Naive thymus-derived CD4-positive, alpha-beta T cell (primary cell): ENCODE measurements at regions not wholly inside any gene's neighbourhood (a gene's known extent, or its start where the extent isn't known, plus 50 kb on each side); places are given as distances from the start of the nearest gene placed in this dataset.

Source experiments
- ATAC-seq: fragments of 150-1000 bp; cut with Tn5 transposase; 2 replicates; pipeline ENCODE4 v1.10.0; 2021; ENCODE audit warnings: mild to moderate bottlenecking, moderate library complexity
- CTCF ChIA-PET: fragments of 350-600 bp; sonication (Branson Sonifier 250); formaldehyde crosslinking; loops from one replicate; lab custom pipeline; 2021; ENCODE audit warnings: antibody characterized with exemption; lab: Charles Lee
- POLR2A ChIA-PET: fragments of 350-600 bp; sonication (Branson Sonifier 250); formaldehyde crosslinking; loops from one replicate; lab custom pipeline; 2021; ENCODE audit warnings: antibody characterized with exemption, inconsistent platforms; lab: Charles Lee
- DNase-seq, 9 donors: peaks; one replicate each; pipeline versions ENCODE4 v3.0.0 to v3.0.0-alpha.2; 2020 to 2022; ENCODE audit warnings: mixed read lengths in 1 of 9
- H3K27ac ChIP-seq: one replicate; pipeline ENCODE4 v1.7.0; 2013; ENCODE audit warnings: mild to moderate bottlenecking, low read depth, low read length, moderate library complexity
- H3K27me3 ChIP-seq, 2 donors: one replicate each; pipeline ENCODE4 v1.7.0; 2013; ENCODE audit warnings: low read length in 2 of 2, mild to moderate bottlenecking in 2 of 2, moderate library complexity in 2 of 2; ENCODE audit not compliant: control insufficient read depth in 2 of 2, insufficient read depth in 2 of 2
- H3K36me3 ChIP-seq, 3 experiments: 1 replicate in 2 of 3; 2 replicates in 1 of 3; pipeline ENCODE4 v1.7.0; 2013; ENCODE audit warnings: low read length in 3 of 3, mild to moderate bottlenecking in 3 of 3, moderate library complexity in 1 of 3; ENCODE audit not compliant: insufficient read depth in 3 of 3, control insufficient read depth in 2 of 3
- H3K4me1 ChIP-seq, 2 donors: one replicate each; pipeline ENCODE4 v1.7.0; 2013; ENCODE audit warnings: low read length in 2 of 2, mild to moderate bottlenecking in 2 of 2, moderate library complexity in 1 of 2; ENCODE audit not compliant: control insufficient read depth in 2 of 2, insufficient read depth in 2 of 2
- H3K4me3 ChIP-seq: 2 replicates; pipeline ENCODE4 v1.7.0; 2013; ENCODE audit warnings: mild to moderate bottlenecking, low read length
- H3K9me3 ChIP-seq, 3 experiments: 1 replicate in 2 of 3; 2 replicates in 1 of 3; pipeline ENCODE4 v1.7.0; 2013; ENCODE audit warnings: low read length in 3 of 3; ENCODE audit not compliant: control insufficient read depth in 2 of 3
- H3K27ac Mint-ChIP-seq, 9 donors: one replicate each; pipeline ENCODE4 v1.8.0; 2020 to 2022; ENCODE audit warnings: mixed read lengths in 9 of 9, mild to moderate bottlenecking in 8 of 9, moderate library complexity in 5 of 9, inconsistent platforms in 2 of 9
- H3K27me3 Mint-ChIP-seq, 5 donors: one replicate each; pipeline ENCODE4 v1.8.0; 2021 to 2022; ENCODE audit warnings: mixed read lengths in 5 of 5, mild to moderate bottlenecking in 1 of 5
- H3K36me3 Mint-ChIP-seq, 5 donors: one replicate each; pipeline ENCODE4 v1.8.0; 2020 to 2022; ENCODE audit warnings: mixed read lengths in 5 of 5, mild to moderate bottlenecking in 3 of 5, inconsistent platforms in 1 of 5
- H3K4me1 Mint-ChIP-seq, 7 donors: one replicate each; pipeline ENCODE4 v1.8.0; 2020 to 2022; ENCODE audit warnings: mixed read lengths in 7 of 7, mild to moderate bottlenecking in 3 of 7, inconsistent platforms in 1 of 7
- H3K4me3 Mint-ChIP-seq, 10 donors: one replicate each; pipeline ENCODE4 v1.8.0; 2020 to 2022; ENCODE audit warnings: mild to moderate bottlenecking in 10 of 10, mixed read lengths in 10 of 10, moderate library complexity in 6 of 10, inconsistent platforms in 2 of 10
- H3K9me3 Mint-ChIP-seq, 11 donors: one replicate each; pipeline ENCODE4 v1.8.0; 2020 to 2022; ENCODE audit warnings: mixed read lengths in 11 of 11, mild to moderate bottlenecking in 4 of 11, inconsistent platforms in 1 of 11, moderate library complexity in 1 of 11
- intact Hi-C, 2 donors: fragments of 100-400 bp; cut with micrococcal nuclease; formaldehyde crosslinking; loops; one replicate each; pipeline ENCODE4 v1.15.1; 2023

- H3K27me3 Mint-ChIP-seq, result no peaks in the 10 kb centered on the region
- H3K4me1 Mint-ChIP-seq, result no peaks in the 10 kb centered on the region
- no peak for DNase-seq
- no peak overlapping the region for H3K27ac ChIP-seq
- H3K27me3 ChIP-seq, result no peaks in the 10 kb centered on the region
- H3K36me3 Mint-ChIP-seq, result no peaks in the 10 kb centered on the region
- H3K4me3 ChIP-seq, result no peak overlapping the region
- no peak overlapping the region for H3K27ac Mint-ChIP-seq
- ChIA-PET CTCF (no interaction called here), POLR2A (no interaction called here)
- ATAC-seq, result no peak
- H3K4me3 Mint-ChIP-seq, result no peak overlapping the region
- no peaks in the 10 kb centered on the region for H3K9me3 ChIP-seq
- no peaks in the 10 kb centered on the region for H3K4me1 ChIP-seq
- H3K9me3 Mint-ChIP-seq, result peaks cover 0 to 54% (median 5%) of the 10 kb centered on the region in 11 donors
- intact Hi-C loops, result no loop called here
- H3K36me3 ChIP-seq, result no peaks in the 10 kb centered on the region
Measured at GRCh38 chr2:51258301-51258700, 226.4 kb upstream of the NRXN1 start.

- H3K36me3 Mint-ChIP-seq, result no peaks in the 10 kb centered on the region
- H3K4me1 Mint-ChIP-seq, result no peaks in the 10 kb centered on the region
- H3K27me3 Mint-ChIP-seq, result no peaks in the 10 kb centered on the region
- H3K9me3 ChIP-seq, result no peaks in the 10 kb centered on the region
- H3K36me3 ChIP-seq, result no peaks in the 10 kb centered on the region
- ChIA-PET CTCF (no interaction called here), POLR2A (no interaction called here)
- peaks cover 0 to 55% (median 4%) of the 10 kb centered on the region in 11 donors for H3K9me3 Mint-ChIP-seq
- H3K4me3 ChIP-seq, result no peak overlapping the region
- no peaks in the 10 kb centered on the region for H3K4me1 ChIP-seq
- H3K27ac Mint-ChIP-seq, result no peak overlapping the region
- no peak overlapping the region for H3K27ac ChIP-seq
- H3K27me3 ChIP-seq, result no peaks in the 10 kb centered on the region
- DNase-seq, result no peak
- no peak for ATAC-seq
- intact Hi-C loops, result no loop called here
- H3K4me3 Mint-ChIP-seq, result no peak overlapping the region
Measured at GRCh38 chr2:51256736-51257135, 224.8 kb upstream of the NRXN1 start.

- peaks cover 3 to 24% (median 5%) of the 10 kb centered on the region in 11 donors for H3K9me3 Mint-ChIP-seq
- ChIA-PET CTCF (interaction anchor here (0.6 kb wide), 1 partner anchor 45 kb away, joined by 3 read pairs; no protein-coding TSS in a partner anchor), POLR2A (no interaction called here)
- no peak overlapping the region for H3K4me3 Mint-ChIP-seq
- no peaks in the 10 kb centered on the region for H3K27me3 Mint-ChIP-seq
- no peak for DNase-seq
- H3K27ac Mint-ChIP-seq, result no peak overlapping the region
- no peaks in the 10 kb centered on the region for H3K36me3 Mint-ChIP-seq
- H3K4me1 ChIP-seq, result no peaks in the 10 kb centered on the region
- H3K4me3 ChIP-seq, result no peak overlapping the region
- H3K36me3 ChIP-seq, result no peaks in the 10 kb centered on the region
- H3K4me1 Mint-ChIP-seq, result no peaks in the 10 kb centered on the region
- intact Hi-C loops, result no loop called here
- no peaks in the 10 kb centered on the region for H3K27me3 ChIP-seq
- H3K27ac ChIP-seq, result no peak overlapping the region
- ATAC-seq, result no peak
- H3K9me3 ChIP-seq, result peaks cover 0 to 5% (median 0%) of the 10 kb centered on the region in 3 experiments
Measured at GRCh38 chr2:51251356-51251755, 219.4 kb upstream of the NRXN1 start.

- Histone ChIP-seq H3K27me3 (no peaks in the 10 kb centered on the region), H3K4me1 (no peaks in the 10 kb centered on the region), H3K27ac (no peak overlapping the region), H3K4me3 (no peak overlapping the region), H3K36me3 (no peaks in the 10 kb centered on the region), H3K9me3 (peaks cover 0 to 5% (median 0%) of the 10 kb centered on the region in 3 experiments)
- Mint-ChIP-seq H3K4me1 (no peaks in the 10 kb centered on the region), H3K4me3 (no peak overlapping the region), H3K27me3 (no peaks in the 10 kb centered on the region), H3K36me3 (no peaks in the 10 kb centered on the region), H3K27ac (no peak overlapping the region), H3K9me3 (peaks cover 0 to 11% (median 3%) of the 10 kb centered on the region in 11 donors)
- ATAC-seq (no peak), DNase-seq (no peak)
- intact Hi-C loops, result no loop called here
- POLR2A ChIA-PET, result no interaction called here
- CTCF ChIA-PET, result no interaction called here
Measured at GRCh38 chr2:51247252-51247805, 215.4 kb upstream of the NRXN1 start.

- H3K36me3 Mint-ChIP-seq, result no peaks in the 10 kb centered on the region
Measured at GRCh38 chr2:51243892-51244535, 212.1 kb upstream of the NRXN1 start.

GRCh38 chr2:51237626-51238271, 205.8 kb upstream of the NRXN1 start:
- Mint-ChIP-seq H3K4me3 (no peak overlapping the region), H3K36me3 (no peaks in the 10 kb centered on the region), H3K27ac (no peak overlapping the region), H3K4me1 (no peaks in the 10 kb centered on the region), H3K9me3 (peaks cover 0 to 27% (median 6%) of the 10 kb centered on the region in 11 donors), H3K27me3 (no peaks in the 10 kb centered on the region)
- no peaks in the 10 kb centered on the region for H3K36me3 ChIP-seq
- no peak for ATAC-seq
- POLR2A ChIA-PET, result no interaction called here
- H3K27me3 ChIP-seq, result no peaks in the 10 kb centered on the region
- CTCF ChIA-PET, result no interaction called here
- H3K27ac ChIP-seq, result no peak overlapping the region
- DNase-seq, result no peak
- no peaks in the 10 kb centered on the region for H3K9me3 ChIP-seq
- H3K4me3 ChIP-seq, result no peak overlapping the region
- intact Hi-C loops, result no loop called here
- no peaks in the 10 kb centered on the region for H3K4me1 ChIP-seq

More at GRCh38 chr2:51243892-51244535, 212.1 kb upstream of the NRXN1 start:
- H3K36me3 ChIP-seq, result no peaks in the 10 kb centered on the region
- no peaks in the 10 kb centered on the region for H3K27me3 Mint-ChIP-seq
- ChIA-PET CTCF (no interaction called here), POLR2A (no interaction called here)
- H3K9me3 ChIP-seq, result no peaks in the 10 kb centered on the region
- no peak overlapping the region for H3K4me3 Mint-ChIP-seq
- DNase-seq (no peak), ATAC-seq (no peak)
- no peaks in the 10 kb centered on the region for H3K27me3 ChIP-seq
- no peak overlapping the region for H3K4me3 ChIP-seq
- peaks cover 0 to 8% (median 0%) of the 10 kb centered on the region in 11 donors for H3K9me3 Mint-ChIP-seq
- H3K27ac Mint-ChIP-seq, result no peak overlapping the region
- no peaks in the 10 kb centered on the region for H3K4me1 Mint-ChIP-seq
- no peak overlapping the region for H3K27ac ChIP-seq
- no peaks in the 10 kb centered on the region for H3K4me1 ChIP-seq
- intact Hi-C loops, result no loop called here
